ENCODE measurements at regions not wholly inside any gene's neighbourhood (a gene's known extent, or its start where the extent isn't known, plus 50 kb on each side); places are given as distances from the start of the nearest gene placed in this dataset.

GRCh38 chr5:167855818-167856217 lies 435.6 kb upstream of the WWC1 start:
- no peak for TF ChIP-seq POLR2A (IDR thresholded peaks at IDR 0.05; ENCODE audit: extremely low read depth, insufficient read length)
- TF ChIP-seq CTCF (IDR thresholded peaks at IDR 0.05; ENCODE audit: low read depth, low read length): no peak
- TF ChIP-seq MAX (IDR thresholded peaks at IDR 0.05; ENCODE audit: low read depth, low read length): no peak

Measured in NB4 (cell line).